T47D (cell line): ENCODE measurements at regions not wholly inside any gene's neighbourhood (a gene's known extent, or its start where the extent isn't known, plus 50 kb on each side); places are given as distances from the start of the nearest gene placed in this dataset.

Experiments
- DNase-seq, 2 experiments: peaks; one replicate each; pipeline versions ENCODE4 v3.0.0 to v3.0.0-alpha.2; 2011 to 2012; ENCODE audit warnings: low read depth in 1 of 2, low spot score in 1 of 2
- JUND ChIP-seq: IDR thresholded peaks from 2 replicates; pipeline ENCODE4 v1.6.1; 2012; ENCODE audit warnings: low read depth
- in situ Hi-C: cut with HindIII; loops from 2 replicates; pipeline ENCODE4 v1.10.0; 2016; ENCODE audit warnings: low sequenced_read_pairs, low pct_unique_long_range_greater_than_20kb

DNA sequence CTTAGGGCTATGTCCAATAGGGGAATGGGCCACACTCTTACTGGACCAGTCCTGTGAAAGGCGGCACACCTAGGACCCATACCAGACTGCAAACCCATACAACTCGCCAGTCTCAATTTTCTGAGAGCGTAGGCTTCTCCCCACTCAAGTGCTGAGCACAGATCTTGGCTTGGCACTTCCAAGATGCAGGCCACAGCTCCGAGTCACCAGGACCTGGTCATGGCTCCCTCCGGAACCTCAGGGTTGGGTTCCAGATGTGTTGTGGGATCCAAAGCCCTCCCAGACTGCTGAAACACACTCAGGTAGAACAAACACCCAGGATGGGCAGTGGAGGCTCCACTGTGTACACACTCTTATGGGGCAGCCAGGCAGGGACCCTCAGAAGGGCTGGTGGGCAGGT lies 103.3 kb downstream of the TMEM144 start:
- in situ Hi-C loops = no loop called here
- no peak for DNase-seq
- TF ChIP-seq JUND = no peak

DNA sequence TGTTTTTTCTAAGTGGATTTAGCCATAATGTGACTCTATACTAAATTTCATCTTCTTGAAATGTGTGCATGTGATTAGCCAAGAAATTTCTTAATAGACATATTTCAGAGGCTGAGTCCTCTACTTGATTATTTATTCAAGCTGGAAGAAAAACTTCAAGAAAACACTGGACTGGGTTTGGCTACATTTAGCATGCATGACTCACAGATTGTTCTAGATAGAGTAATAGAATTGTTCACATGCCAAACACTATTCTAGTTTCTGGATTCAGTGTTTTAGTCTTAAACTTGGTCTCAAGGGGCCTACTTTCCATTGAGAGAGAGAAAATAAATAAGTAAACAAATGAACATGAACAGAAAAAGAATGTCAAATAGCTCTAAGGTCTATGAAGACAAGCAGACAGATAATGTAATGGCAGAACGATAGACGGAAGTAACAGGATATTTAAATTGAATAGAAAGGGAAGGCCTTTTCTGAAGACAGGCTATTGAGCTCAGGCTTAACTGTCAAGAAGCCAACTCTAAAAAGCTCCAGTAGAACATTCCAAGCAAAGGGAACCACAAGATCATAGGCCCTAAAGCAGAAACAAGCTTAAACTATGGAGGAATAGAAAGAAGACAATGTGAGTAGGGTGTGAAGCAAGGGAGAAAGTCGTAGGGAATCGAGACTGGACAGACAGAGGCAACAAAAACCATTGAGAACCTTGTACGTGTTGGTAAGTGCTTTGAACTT lies 104.6 kb downstream of the TMEM144 start:
- no peak; the same call in 1 of the 2 replicates for TF ChIP-seq JUND
- in situ Hi-C loops = no loop called here
- DNase-seq = peak in 1 of 2 experiments; percentile 24

DNA sequence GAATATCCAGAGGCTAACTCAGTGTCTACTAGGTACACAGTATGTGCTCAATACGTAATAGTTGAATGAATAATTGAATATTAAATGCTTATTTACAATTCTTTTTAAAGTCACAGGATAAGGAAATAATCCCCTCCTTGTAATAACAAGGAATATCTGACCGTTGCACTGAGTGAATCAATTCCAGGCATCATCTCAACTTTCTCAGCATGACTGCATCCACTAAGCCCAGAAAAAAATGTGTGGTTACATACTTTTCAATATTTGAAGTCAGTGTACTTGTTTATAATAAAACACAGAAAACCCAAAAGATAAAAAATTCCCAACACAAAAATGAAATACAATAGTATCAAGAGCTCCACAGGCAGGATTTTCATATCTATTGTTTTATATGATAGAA lies 105.4 kb downstream of the TMEM144 start:
- no peak for TF ChIP-seq JUND
- in situ Hi-C loops = no loop called here
- no peak for DNase-seq

DNA sequence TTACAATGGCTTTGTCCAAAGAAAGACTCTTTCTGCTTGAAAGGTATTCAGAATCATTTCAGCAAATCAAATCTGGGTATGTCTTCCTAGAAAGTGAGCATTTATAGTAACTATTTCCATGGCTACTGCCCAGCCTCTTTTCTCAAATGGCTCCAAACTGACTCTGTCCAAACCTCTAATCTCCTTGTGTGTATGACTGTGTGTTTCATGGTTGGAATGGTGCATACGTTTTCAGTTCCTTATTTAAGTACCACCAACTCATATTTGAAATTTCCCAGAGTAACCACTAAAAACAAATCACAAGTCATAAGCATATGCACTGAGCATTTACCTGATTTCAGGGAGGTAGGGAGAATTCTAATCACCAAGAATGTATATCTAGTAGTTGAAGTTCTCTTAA lies 106.0 kb downstream of the TMEM144 start:
- DNase-seq = no peak
- in situ Hi-C loops = no loop called here
- TF ChIP-seq JUND = no peak

DNA sequence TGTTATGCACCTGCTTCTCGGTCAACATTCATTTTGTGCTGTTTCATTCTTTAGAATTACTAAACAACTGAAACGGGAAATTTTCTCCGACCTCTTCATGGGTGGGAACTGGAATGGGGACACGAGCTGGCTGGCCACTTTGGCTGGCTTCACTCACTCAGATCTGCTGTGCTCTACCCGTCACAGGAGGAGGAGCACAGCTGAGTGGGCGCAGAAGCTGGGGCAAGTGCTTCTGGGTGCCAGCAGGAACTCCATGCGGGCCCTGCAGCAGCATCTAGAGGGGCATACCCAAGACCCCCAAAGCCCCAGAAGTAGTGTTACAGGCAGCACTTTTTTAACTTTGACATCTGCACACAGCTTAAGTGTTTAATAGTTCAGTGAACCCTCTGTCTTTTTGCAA lies 109.6 kb downstream of the TMEM144 start:
- TF ChIP-seq JUND = no peak
- no peak for DNase-seq
- in situ Hi-C loops = no loop called here

DNA sequence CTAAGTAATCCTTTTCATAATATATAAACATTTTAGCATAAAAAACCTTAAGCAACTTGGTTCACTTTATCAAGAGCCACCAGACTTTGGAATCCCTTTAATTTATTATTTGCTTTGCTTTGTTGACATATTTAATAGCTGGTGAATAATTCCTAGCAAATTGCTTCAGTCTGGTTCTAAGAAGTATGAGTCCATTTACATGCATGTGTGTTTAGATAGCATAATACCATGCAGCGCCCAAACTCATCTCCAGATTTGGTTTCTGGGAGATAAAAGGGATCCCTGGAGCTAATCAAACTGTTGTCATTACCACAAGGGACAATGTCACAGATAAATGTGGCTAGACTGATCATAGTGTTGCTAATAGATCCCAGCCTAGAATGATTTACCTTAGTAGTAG lies 111.8 kb downstream of the TMEM144 start:
- no peak for TF ChIP-seq JUND
- in situ Hi-C loops = no loop called here
- no peak for DNase-seq

DNA sequence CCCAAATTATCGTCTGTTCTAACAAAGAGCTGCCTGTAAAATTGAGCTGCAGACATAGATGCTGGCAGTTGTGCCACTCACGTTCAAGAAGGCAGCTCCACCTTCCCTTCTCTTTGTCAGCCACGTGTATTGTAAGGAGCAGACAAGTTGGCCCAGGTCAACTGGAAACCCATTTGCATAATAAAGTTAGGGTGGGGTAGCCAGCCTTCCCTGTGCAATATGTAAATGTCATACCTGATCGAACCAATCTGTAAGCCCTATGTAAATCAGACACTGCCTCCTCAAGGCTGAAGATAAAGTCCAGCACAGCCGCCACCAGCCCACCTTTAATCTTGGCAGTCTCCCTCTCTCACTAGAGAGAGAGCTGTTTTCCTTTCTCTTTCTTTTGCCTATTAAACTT lies 117.2 kb downstream of the TMEM144 start:
- DNase-seq = peak in 1 of 2 experiments; percentile 84
- TF ChIP-seq JUND = no peak
- in situ Hi-C loops = no loop called here

DNA sequence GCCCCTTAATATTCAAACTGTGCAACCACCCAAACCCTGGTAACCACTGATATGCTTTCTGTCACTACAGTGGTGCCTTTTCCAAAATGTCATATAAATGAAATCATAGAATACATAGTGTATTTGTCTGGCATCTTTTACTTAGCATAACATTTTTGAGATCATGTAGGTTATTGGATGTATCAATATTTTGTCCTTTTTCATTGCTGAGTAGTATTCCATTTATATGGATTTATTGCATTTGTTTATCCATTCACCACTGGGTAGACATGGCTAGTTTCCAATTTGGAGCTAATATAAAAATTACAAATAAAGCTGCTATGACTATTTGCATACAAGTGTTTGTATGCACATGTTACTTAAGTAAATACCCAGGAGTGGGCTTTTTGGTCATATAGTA lies 121.6 kb downstream of the TMEM144 start:
- no peak for DNase-seq
- in situ Hi-C loops = no loop called here
- TF ChIP-seq JUND = no peak

DNA sequence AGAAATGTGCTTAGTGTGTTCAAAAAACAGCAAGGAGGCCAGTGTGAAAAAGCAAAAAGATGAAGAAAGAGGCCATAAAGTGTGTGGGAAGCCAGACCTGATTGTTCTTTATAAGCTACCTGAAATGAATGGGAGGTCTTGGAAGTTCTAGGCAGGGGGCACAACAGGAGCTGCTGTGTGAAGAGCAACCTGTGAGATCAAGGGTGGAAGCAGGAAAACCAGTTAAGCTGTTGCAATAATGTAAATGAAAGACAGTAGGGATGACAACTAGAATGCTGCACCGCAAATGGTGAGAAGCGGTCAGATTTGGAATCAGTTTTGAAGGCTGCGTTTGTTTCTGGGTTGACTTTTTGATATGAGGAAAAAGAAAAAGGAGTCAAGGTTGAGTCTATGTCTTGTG lies 123.5 kb downstream of the TMEM144 start:
- in situ Hi-C loops = no loop called here
- TF ChIP-seq JUND = no peak

DNA sequence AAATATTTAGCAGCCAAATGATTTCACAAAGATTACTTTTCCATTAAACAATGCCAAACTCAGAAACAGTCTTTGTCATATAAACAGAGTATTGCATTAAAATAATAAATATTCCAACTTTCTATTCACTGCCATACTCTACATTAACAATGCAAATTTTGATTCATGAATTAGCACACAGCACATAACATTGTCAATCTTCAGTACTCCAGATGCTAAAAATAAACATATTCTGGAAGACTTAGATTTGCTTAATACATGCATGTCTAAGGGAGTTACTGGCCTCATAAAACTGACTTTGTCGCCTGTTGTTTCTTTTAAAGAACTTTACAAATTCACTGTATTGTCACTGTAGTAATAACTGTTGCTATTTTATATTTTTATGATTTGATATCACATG lies 131.6 kb downstream of the TMEM144 start:
- no peak for DNase-seq
- in situ Hi-C loops = no loop called here
- no peak for TF ChIP-seq JUND

More for the DNA sequence above, 123.5 kb downstream of the TMEM144 start:
- no peak for DNase-seq

DNA sequence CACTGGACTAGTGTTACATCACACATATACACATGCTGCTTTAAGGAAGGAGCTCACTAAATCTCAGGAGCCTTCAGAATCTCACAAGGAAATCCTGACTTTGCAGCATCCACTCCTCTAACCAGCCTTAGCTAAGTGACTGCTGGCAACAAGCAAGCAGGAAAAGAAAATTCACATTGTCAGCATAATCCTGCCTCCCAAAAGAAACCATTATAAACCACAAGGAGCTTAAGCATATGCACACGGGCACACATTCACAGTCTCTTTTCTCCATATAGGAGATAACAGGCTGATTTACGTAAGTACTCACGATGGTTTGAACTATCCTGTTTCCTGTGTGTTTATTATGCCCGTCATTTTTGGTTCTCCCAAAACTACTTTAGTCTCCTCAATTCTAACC lies 136.3 kb downstream of the TMEM144 start:
- in situ Hi-C loops = no loop called here

DNA sequence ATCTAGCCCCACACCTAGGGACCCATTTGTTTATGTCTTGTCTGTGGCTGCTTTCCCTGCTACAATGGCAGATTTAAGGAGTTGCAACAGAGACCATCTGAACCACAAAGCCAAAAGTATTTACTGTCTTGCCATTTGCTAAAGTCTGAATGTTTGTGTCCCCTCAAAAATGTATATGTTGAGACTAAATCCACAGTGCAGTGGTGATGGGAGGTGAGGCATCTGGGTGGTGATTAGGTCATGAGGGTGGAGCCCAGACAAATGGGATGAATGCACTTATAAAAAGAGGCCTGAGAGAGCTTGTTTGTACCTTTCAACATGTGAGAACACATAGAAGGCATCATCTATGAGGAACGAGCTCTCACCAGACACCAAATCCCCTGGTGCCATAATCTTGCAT lies 137.3 kb downstream of the TMEM144 start:
- in situ Hi-C loops = no loop called here
- no peak for DNase-seq
- TF ChIP-seq JUND = no peak

More for the DNA sequence above, 136.3 kb downstream of the TMEM144 start:
- DNase-seq = no peak
- TF ChIP-seq JUND = no peak

DNA sequence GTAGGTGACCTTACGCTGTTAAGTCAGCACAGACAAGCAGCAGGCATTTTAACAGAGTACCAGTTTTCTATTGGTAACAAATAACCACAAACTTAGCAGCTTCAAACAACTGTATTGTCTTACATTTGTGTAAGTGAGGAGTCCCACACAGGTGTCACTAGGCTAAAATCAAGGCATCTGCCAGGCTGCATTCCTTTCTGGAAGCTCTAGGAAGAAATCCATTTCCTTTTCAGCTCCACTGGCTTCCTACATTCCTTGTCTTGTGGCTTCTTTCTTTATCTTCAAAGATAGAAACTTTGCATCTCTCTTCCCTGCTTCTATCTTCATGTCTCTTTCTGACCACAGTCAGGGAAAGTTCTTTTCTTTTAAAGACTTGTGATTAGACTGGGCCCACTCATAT lies 139.9 kb downstream of the TMEM144 start:
- DNase-seq = no peak
- in situ Hi-C loops = no loop called here
- TF ChIP-seq JUND = no peak

DNA sequence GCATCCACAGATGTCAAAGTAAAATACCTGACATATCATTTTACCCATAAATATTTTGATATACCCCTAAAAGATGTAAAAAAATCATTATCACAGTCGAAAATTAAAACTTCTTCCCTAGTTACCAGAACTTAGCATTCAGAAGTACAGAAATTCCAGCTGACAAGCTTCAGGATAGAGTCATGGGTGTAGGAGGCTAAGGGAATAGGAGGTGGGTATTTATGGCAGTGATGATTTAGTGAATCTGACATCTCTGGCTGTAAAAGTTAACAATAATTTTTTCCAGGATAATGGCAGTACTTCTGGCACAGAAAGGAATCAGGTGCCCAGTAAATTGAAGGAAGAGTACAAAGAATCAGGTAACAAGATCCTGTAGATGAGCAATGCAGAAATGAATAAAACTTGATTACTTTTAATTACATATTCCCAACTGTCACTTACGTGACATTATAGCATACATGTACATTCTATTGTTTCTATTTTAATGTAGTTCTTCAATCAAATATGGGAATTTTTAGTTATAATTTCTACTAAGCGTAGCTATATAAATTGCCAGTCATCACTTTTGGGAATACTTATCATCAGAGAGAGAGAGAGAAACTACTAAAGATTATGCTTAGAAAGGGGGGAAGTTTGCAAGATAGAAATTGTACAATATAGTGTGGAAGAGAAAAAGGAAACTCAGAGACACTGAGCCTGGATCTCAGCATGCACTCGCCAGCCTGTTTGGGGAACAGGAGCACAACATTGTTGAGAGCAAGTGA lies 143.4 kb downstream of the TMEM144 start:
- no peak for TF ChIP-seq JUND
- DNase-seq = no peak
- in situ Hi-C loops = no loop called here
